ENCODE measurements at regions not wholly inside any gene's neighbourhood (a gene's known extent, or its start where the extent isn't known, plus 50 kb on each side); places are given as distances from the start of the nearest gene placed in this dataset.

DNA sequence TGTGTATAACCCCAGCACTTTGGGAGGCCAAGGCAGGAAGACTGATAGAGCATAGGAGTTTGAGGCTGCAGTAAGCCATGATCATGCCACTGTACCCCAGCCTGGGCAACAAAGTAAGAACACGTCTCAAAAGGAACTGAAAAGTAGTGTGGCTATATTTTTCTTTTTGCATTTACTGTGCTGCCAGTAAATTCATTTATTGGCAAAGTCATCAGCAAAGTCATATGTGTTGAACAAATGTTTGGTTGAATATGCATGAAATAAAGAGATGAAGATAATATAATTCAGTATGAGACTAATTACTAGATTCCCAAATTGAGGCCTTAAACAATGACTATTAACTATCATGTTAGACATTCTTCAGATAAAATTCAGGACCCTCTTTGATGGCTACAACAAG is 829.1 kb downstream of the PCDH7 start:
- no peak overlapping the region for H2BK20ac ChIP-seq (ENCODE audit: low read depth, low read length, poor library complexity, severe bottlenecking)
- no peaks in the 10 kb centered on the region for H3K79me1 ChIP-seq (ENCODE audit: insufficient read depth, low read depth, low read length, poor library complexity, severe bottlenecking)
- no peak overlapping the region for H2BK12ac ChIP-seq (ENCODE audit: insufficient read length, low read depth, low read length)
- no peaks in the 10 kb centered on the region for H3K79me2 ChIP-seq (ENCODE audit: insufficient read depth, low read length)
- H3K4me2 ChIP-seq (ENCODE audit: insufficient read depth, insufficient read length, low read length) = no peak overlapping the region
- no peaks in the 10 kb centered on the region for H4K20me1 ChIP-seq (ENCODE audit: control insufficient read depth, insufficient read depth, insufficient read length)
- Mint-ChIP-seq H3K27ac (no peak overlapping the region), H3K4me1 (no peaks in the 10 kb centered on the region), H3K9me3 (no peaks in the 10 kb centered on the region), H3K36me3 (ENCODE audit: insufficient read depth in 1 of 3, low read depth in 3 of 3) (no peaks in the 10 kb centered on the region), H3K27me3 (ENCODE audit: low read depth) (no peaks in the 10 kb centered on the region), H3K4me3 (no peak overlapping the region)
- H4K91ac ChIP-seq (ENCODE audit: insufficient read length, low read depth, low read length) = no peak overlapping the region
- TF ChIP-seq CTCF (conservative IDR thresholded peaks at IDR 0.05) = no peak
- H3K56ac ChIP-seq (ENCODE audit: insufficient read length, low read depth, low read length) = no peak overlapping the region
- no CpG with 5 or more reads among the region's 1 CpG for WGBS (ENCODE audit: extremely low coverage, insufficient read length, low lambda C conversion rate)
- H2BK120ac ChIP-seq (ENCODE audit: low read depth, low read length, poor library complexity, severe bottlenecking) = no peak overlapping the region
- H3K14ac ChIP-seq (ENCODE audit: insufficient read depth, low read length) = no peak overlapping the region
- no peak overlapping the region for H3K23ac ChIP-seq (ENCODE audit: insufficient read length, low read depth, low read length)
- no peaks in the 10 kb centered on the region for H3K27me3 ChIP-seq (ENCODE audit: insufficient read depth, low read length)
- no peak overlapping the region for H2AFZ ChIP-seq (ENCODE audit: low read length)
- no peak overlapping the region for H3T11ph ChIP-seq (ENCODE audit: low read length)
- H3K4me1 ChIP-seq (ENCODE audit: insufficient read depth, low read length) = no peaks in the 10 kb centered on the region
- no peak overlapping the region for H2BK15ac ChIP-seq (ENCODE audit: low read depth, low read length)
- no peak overlapping the region for H2BK5ac ChIP-seq (ENCODE audit: insufficient read length, low read length)
- H3K9me3 ChIP-seq (ENCODE audit: control insufficient read depth, low read depth, low read length) = no peaks in the 10 kb centered on the region
- no peak overlapping the region for H3K9ac ChIP-seq (ENCODE audit: extremely low read depth, insufficient read length, low read length)
- H4K8ac ChIP-seq (replicated peaks; ENCODE audit: insufficient read length, low read depth, low read length) = no peak overlapping the region
- no peak for DNase-seq
- no peak overlapping the region for H3K27ac ChIP-seq (ENCODE audit: insufficient read length, low read depth, low read length)
- H3K18ac ChIP-seq (ENCODE audit: insufficient read length, low read depth, low read length) = no peak overlapping the region
- no peak overlapping the region for H4K5ac ChIP-seq (ENCODE audit: insufficient read length, low read depth, low read length)
- H3K23me2 ChIP-seq (ENCODE audit: insufficient read length, low read depth, low read length, poor library complexity, severe bottlenecking) = no peaks in the 10 kb centered on the region
- no peak overlapping the region for H3K4ac ChIP-seq (ENCODE audit: low read depth, low read length)
- no peak overlapping the region for H2AK5ac ChIP-seq (ENCODE audit: insufficient read length, low read length)

Data from H9 (cell line).